T-cell (primary cell): ENCODE measurements at regions not wholly inside any gene's neighbourhood (a gene's known extent, or its start where the extent isn't known, plus 50 kb on each side); places are given as distances from the start of the nearest gene placed in this dataset.

ENCODE experiments used
- ATAC-seq, 4 experiments: fragments of 200-7000 bp in 3 of 4; fragments of 150-1000 bp in 1 of 4; cut with Tn5 transposase; replicated peaks in 1 of 4; 1 replicate in 3 of 4; 2 replicates in 1 of 4; pipeline ENCODE4 v1.10.0; 2021; ENCODE audit warnings: moderate library complexity in 3 of 4, mild to moderate bottlenecking in 2 of 4, moderate number of reproducible peaks in 1 of 4
- CTCF ChIA-PET, 2 donors: fragments of 300-600 bp; sonication (Branson Sonifier 250); formaldehyde crosslinking; loops; one replicate each; lab custom pipeline; 2022; ENCODE audit warnings: antibody characterized with exemption in 2 of 2; lab: Charles Lee
- POLR2A ChIA-PET, 2 donors: fragments of 300-600 bp; sonication (Branson Sonifier 250); formaldehyde crosslinking; loops; one replicate each; lab custom pipeline; 2022; ENCODE audit warnings: antibody characterized with exemption in 2 of 2; lab: Charles Lee
- DNase-seq, 35 experiments: peaks; one replicate each; pipeline versions ENCODE4 v3.0.0 to v3.0.0-alpha.2; 2013 to 2023
- H3K27ac ChIP-seq: one replicate; pipeline ENCODE4 v1.5.1; 2013; ENCODE audit warnings: low read length
- H3K27me3 ChIP-seq, 2 experiments: replicated peaks in 1 of 2; 1 replicate in 1 of 2; 2 replicates in 1 of 2; pipeline versions ENCODE4 v1.6.1 to v1.7.0; 2013; ENCODE audit warnings: low read length in 1 of 2, mixed read lengths in 1 of 2; ENCODE audit not compliant: control insufficient read depth in 2 of 2, insufficient read depth in 2 of 2; ENCODE audit errors: extremely low read depth in 1 of 2
- H3K36me3 ChIP-seq, 2 donors: 1 replicate in 1 of 2; 2 replicates in 1 of 2; pipeline versions ENCODE4 v1.6.1 to v1.7.0; 2013; ENCODE audit warnings: low read length in 1 of 2; ENCODE audit not compliant: control insufficient read depth in 2 of 2, insufficient read depth in 1 of 2; ENCODE audit errors: extremely low read depth in 1 of 2
- H3K4me1 ChIP-seq, 2 experiments: 1 replicate in 1 of 2; 2 replicates in 1 of 2; pipeline versions ENCODE4 v1.6.1 to v1.7.0; 2013; ENCODE audit warnings: low read length in 2 of 2, mixed read lengths in 1 of 2; ENCODE audit not compliant: insufficient read depth in 2 of 2, control insufficient read depth in 1 of 2; ENCODE audit errors: extremely low read depth in 1 of 2
- H3K4me3 ChIP-seq, 2 donors: 1 replicate in 1 of 2; 2 replicates in 1 of 2; pipeline versions ENCODE4 v1.5.1 to v1.7.0; 2013; ENCODE audit warnings: mild to moderate bottlenecking in 2 of 2, low read length in 1 of 2, moderate library complexity in 1 of 2; ENCODE audit not compliant: control insufficient read depth in 1 of 2; ENCODE audit errors: extremely low read depth in 1 of 2
- H3K9me3 ChIP-seq: 2 replicates; pipeline ENCODE4 v1.7.0; 2013
- H3K27ac Mint-ChIP-seq, 2 donors: one replicate each; pipeline ENCODE4 v1.8.0; 2020 to 2021; ENCODE audit warnings: mild to moderate bottlenecking in 2 of 2, mixed read lengths in 2 of 2
- H3K27me3 Mint-ChIP-seq, 2 donors: one replicate each; pipeline ENCODE4 v1.8.0; 2021 to 2022; ENCODE audit warnings: mixed read lengths in 2 of 2
- H3K36me3 Mint-ChIP-seq: one replicate; pipeline ENCODE4 v1.8.0; 2021; ENCODE audit warnings: mixed read lengths
- H3K4me1 Mint-ChIP-seq, 3 donors: one replicate each; pipeline ENCODE4 v1.8.0; 2020 to 2022; ENCODE audit warnings: mixed read lengths in 3 of 3, mild to moderate bottlenecking in 1 of 3
- H3K4me3 Mint-ChIP-seq, 3 donors: one replicate each; pipeline ENCODE4 v1.8.0; 2020 to 2022; ENCODE audit warnings: mild to moderate bottlenecking in 3 of 3, mixed read lengths in 3 of 3, moderate library complexity in 3 of 3
- H3K9me3 Mint-ChIP-seq, 3 donors: one replicate each; pipeline ENCODE4 v1.8.0; 2020 to 2022; ENCODE audit warnings: mixed read lengths in 3 of 3
- WGBS: methylation state at CpG from one replicate; pipeline ENCODE4 v1.1.5; 2013; ENCODE audit warnings: missing lambda C conversion rate; ENCODE audit not compliant: insufficient coverage; 5-methylcytosine and 5-hydroxymethylcytosine counted together

GRCh38 chr6:103872678-103873077, 987.0 kb downstream of the HACE1 start:
- H3K4me3 ChIP-seq, result no peak overlapping the region

DNA sequence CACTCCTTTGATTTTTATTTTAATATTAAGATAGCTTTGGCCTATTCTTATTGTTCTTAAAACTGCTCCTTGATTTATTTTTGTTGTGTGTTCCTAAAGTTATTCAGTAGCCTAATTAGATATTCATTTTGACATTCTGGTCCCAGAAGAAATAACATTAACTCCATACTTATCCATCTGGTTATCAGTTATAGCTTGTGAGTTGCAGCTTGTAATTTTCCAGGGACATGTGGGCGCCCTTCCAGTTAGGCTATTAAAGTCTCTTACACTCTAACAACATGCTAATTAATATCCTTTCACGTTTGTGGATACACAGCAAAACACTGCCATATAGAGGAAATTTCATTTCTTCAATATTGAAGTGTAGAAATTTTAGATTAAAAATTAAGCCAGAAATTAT, 987.5 kb downstream of the HACE1 start:
- no peak overlapping the region for H3K27ac Mint-ChIP-seq
- Histone ChIP-seq H3K27ac (no peak overlapping the region), H3K9me3 (no peaks in the 10 kb centered on the region), H3K36me3 (no peaks in the 10 kb centered on the region), H3K27me3 (no peaks in the 10 kb centered on the region), H3K4me3 (no peak overlapping the region), H3K4me1 (no peaks in the 10 kb centered on the region)
- no peaks in the 10 kb centered on the region for H3K36me3 Mint-ChIP-seq
- ATAC-seq (no peak), DNase-seq (no peak)
- no CpG with 5 or more reads among the region's 2 CpGs for WGBS
- CTCF ChIA-PET, result no interaction called here
- peaks cover 0 to 13% (median 8%) of the 10 kb centered on the region in 3 donors for H3K9me3 Mint-ChIP-seq
- POLR2A ChIA-PET, result no interaction called here
- H3K4me1 Mint-ChIP-seq, result no peaks in the 10 kb centered on the region
- no peaks in the 10 kb centered on the region for H3K27me3 Mint-ChIP-seq
- H3K4me3 Mint-ChIP-seq, result no peak overlapping the region

More at GRCh38 chr6:103872678-103873077, 987.0 kb downstream of the HACE1 start:
- ATAC-seq (no peak), DNase-seq (no peak)
- Histone ChIP-seq H3K4me1 (no peaks in the 10 kb centered on the region), H3K36me3 (no peaks in the 10 kb centered on the region), H3K27me3 (no peaks in the 10 kb centered on the region), H3K27ac (no peak overlapping the region), H3K9me3 (no peaks in the 10 kb centered on the region)
- H3K4me1 Mint-ChIP-seq, result no peaks in the 10 kb centered on the region
- no peak overlapping the region for H3K27ac Mint-ChIP-seq
- CTCF ChIA-PET, result no interaction called here
- no peak overlapping the region for H3K4me3 Mint-ChIP-seq
- POLR2A ChIA-PET, result no interaction called here
- H3K27me3 Mint-ChIP-seq, result no peaks in the 10 kb centered on the region
- no peaks in the 10 kb centered on the region for H3K36me3 Mint-ChIP-seq
- H3K9me3 Mint-ChIP-seq, result peaks cover 0 to 13% (median 8%) of the 10 kb centered on the region in 3 donors

DNA sequence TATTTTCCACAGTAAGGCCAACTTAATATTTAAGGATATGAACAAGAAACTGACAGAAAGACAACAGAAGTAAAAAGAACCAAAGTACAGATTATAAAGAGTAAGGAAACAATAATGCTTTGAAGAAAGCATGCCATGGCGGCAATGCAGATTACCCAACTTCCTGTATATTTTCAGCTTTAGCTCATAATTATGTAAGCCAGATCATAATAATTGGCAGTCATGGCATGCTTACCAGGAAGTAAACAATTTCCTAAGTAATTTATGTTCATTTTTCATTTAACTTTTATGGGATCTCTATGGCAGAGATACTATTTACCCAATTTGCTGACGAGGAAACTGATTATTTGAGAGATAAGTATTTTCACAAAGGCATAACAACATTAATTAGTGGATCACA, 988.7 kb downstream of the HACE1 start:
- Mint-ChIP-seq H3K27ac (no peak overlapping the region), H3K4me3 (no peak overlapping the region), H3K27me3 (no peaks in the 10 kb centered on the region), H3K4me1 (no peaks in the 10 kb centered on the region), H3K9me3 (peaks cover 0 to 10% (median 8%) of the 10 kb centered on the region in 3 donors), H3K36me3 (no peaks in the 10 kb centered on the region)
- no CpG with 5 or more reads among the region's 2 CpGs for WGBS
- Histone ChIP-seq H3K4me3 (no peak overlapping the region), H3K4me1 (no peaks in the 10 kb centered on the region), H3K9me3 (no peaks in the 10 kb centered on the region), H3K27me3 (no peaks in the 10 kb centered on the region), H3K36me3 (no peaks in the 10 kb centered on the region), H3K27ac (no peak overlapping the region)
- ChIA-PET CTCF (no interaction called here), POLR2A (no interaction called here)
- DNase-seq, result no peak
- ATAC-seq, result no peak

DNA sequence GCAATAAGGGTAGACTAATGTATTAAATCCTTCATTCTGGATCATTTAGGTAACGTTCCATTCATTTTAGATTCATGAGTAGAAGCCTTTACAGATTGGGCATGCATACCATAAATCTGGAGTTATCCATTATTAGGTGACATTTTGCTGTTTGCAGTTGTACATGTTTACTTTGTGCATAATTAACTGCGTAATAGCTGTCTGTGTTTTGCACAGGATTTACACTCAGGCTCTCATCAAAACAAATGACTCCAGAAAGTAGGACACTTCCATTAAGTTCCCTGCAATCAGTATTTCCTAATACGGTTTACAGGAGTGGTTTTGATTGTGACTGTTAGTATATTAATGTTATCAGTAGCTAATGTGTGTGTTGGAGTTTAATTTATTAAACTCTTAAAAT, 997.4 kb downstream of the HACE1 start:
- CTCF ChIA-PET, result no interaction called here
- H3K4me1 ChIP-seq, result no peaks in the 10 kb centered on the region
- WGBS, result 50% methylated on average over 1 of the region's 3 CpGs
- Mint-ChIP-seq H3K27me3 (no peaks in the 10 kb centered on the region), H3K4me1 (no peaks in the 10 kb centered on the region), H3K9me3 (peaks cover 0 to 2% (median 0%) of the 10 kb centered on the region in 3 donors), H3K36me3 (no peaks in the 10 kb centered on the region), H3K4me3 (no peak overlapping the region), H3K27ac (no peak overlapping the region)
- no peaks in the 10 kb centered on the region for H3K27me3 ChIP-seq
- no peaks in the 10 kb centered on the region for H3K9me3 ChIP-seq
- no peaks in the 10 kb centered on the region for H3K36me3 ChIP-seq
- ATAC-seq (no peak), DNase-seq (no peak)
- no peak overlapping the region for H3K4me3 ChIP-seq
- POLR2A ChIA-PET, result no interaction called here
- no peak overlapping the region for H3K27ac ChIP-seq

- WGBS, result no CpG with 5 or more reads among the region's 2 CpGs
- Mint-ChIP-seq H3K9me3 (peaks cover 0 to 2% (median 0%) of the 10 kb centered on the region in 3 donors), H3K4me1 (no peaks in the 10 kb centered on the region), H3K27me3 (no peaks in the 10 kb centered on the region), H3K27ac (no peak overlapping the region), H3K4me3 (no peak overlapping the region), H3K36me3 (no peaks in the 10 kb centered on the region)
- POLR2A ChIA-PET, result interaction anchor here in 1 of 2 donors (0.6 kb wide), 1 partner anchor 28 kb away, joined by 7 read pairs; no protein-coding TSS in a partner anchor
- Histone ChIP-seq H3K27ac (no peak overlapping the region), H3K9me3 (no peaks in the 10 kb centered on the region), H3K4me1 (no peaks in the 10 kb centered on the region), H3K36me3 (no peaks in the 10 kb centered on the region), H3K4me3 (no peak overlapping the region), H3K27me3 (no peaks in the 10 kb centered on the region)
- CTCF ChIA-PET, result no interaction called here
- DNase-seq, result no peak
- ATAC-seq, result no peak
Measured at GRCh38 chr6:103858003-103858402, 1001.7 kb downstream of the HACE1 start.

DNA sequence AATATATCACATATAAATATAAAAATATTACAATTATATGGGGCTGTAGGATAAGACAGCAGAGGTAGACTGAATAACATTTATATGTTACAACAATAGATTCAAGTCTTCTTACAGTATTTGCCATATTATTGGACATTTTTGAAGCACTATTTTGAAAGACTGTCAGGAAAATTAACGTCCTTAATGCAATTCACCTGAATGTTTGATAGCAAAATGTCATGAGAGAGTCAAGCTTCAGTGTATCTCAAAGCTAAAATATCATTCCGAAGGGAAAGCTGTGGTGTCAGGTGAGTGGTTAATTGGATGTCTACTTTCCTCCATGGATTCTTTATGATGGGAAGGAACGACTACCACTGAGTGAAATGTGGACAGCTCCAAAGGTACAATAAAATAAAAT, 1004.0 kb downstream of the HACE1 start:
- Histone ChIP-seq H3K36me3 (no peaks in the 10 kb centered on the region), H3K9me3 (no peaks in the 10 kb centered on the region), H3K4me3 (no peak overlapping the region), H3K27me3 (no peaks in the 10 kb centered on the region), H3K4me1 (no peaks in the 10 kb centered on the region), H3K27ac (no peak overlapping the region)
- CTCF ChIA-PET, result no interaction called here
- no peaks in the 10 kb centered on the region for H3K4me1 Mint-ChIP-seq
- POLR2A ChIA-PET, result no interaction called here
- DNase-seq, result no peak
- H3K27me3 Mint-ChIP-seq, result no peaks in the 10 kb centered on the region
- no peaks in the 10 kb centered on the region for H3K36me3 Mint-ChIP-seq
- WGBS, result no CpG with 5 or more reads among the region's 3 CpGs
- no peak overlapping the region for H3K4me3 Mint-ChIP-seq
- no peaks in the 10 kb centered on the region for H3K9me3 Mint-ChIP-seq
- no peak overlapping the region for H3K27ac Mint-ChIP-seq
- ATAC-seq, result no peak

DNA sequence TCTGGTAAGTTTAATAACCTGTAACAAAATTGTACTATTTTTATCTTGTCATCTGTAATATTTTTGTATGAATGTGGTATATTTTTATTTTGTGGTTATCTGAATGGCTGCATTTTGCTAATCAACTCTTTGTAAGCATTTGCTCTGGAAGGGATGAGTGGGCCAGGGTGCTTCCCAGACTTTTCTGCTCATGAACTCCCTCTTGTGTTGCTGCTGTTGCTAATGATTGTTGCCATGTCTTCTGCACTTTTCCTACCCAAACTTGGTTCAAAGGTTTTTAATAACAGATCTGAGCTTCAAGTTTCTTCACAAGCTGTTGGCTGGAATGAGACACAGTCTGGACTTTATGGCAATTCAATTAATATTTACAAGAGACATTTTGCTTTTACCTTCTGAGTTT, 1005.7 kb downstream of the HACE1 start:
- H3K9me3 ChIP-seq, result no peaks in the 10 kb centered on the region
- POLR2A ChIA-PET, result no interaction called here
- no peak overlapping the region for H3K4me3 ChIP-seq
- no peaks in the 10 kb centered on the region for H3K27me3 Mint-ChIP-seq
- CTCF ChIA-PET, result no interaction called here
- H3K27ac Mint-ChIP-seq, result no peak overlapping the region
- DNase-seq (no peak), ATAC-seq (no peak)
- H3K36me3 Mint-ChIP-seq, result no peaks in the 10 kb centered on the region
- H3K27me3 ChIP-seq, result no peaks in the 10 kb centered on the region
- H3K4me1 ChIP-seq, result no peaks in the 10 kb centered on the region
- no peak overlapping the region for H3K27ac ChIP-seq
- H3K36me3 ChIP-seq, result no peaks in the 10 kb centered on the region
- H3K4me1 Mint-ChIP-seq, result no peaks in the 10 kb centered on the region
- no peak overlapping the region for H3K4me3 Mint-ChIP-seq
- no peaks in the 10 kb centered on the region for H3K9me3 Mint-ChIP-seq
